BJ (cell line): ENCODE measurements at regions not wholly inside any gene's neighbourhood (a gene's known extent, or its start where the extent isn't known, plus 50 kb on each side); places are given as distances from the start of the nearest gene placed in this dataset.

ENCODE experiments used
- CTCF ChIA-PET: fragments of 350-600 bp; formaldehyde crosslinking; extraction: SDS; loops from one replicate; lab custom pipeline; 2021; ENCODE audit warnings: antibody characterized with exemption, inconsistent platforms; lab: Yijun Ruan, JAX
- POLR2A ChIA-PET: fragments of 300-600 bp; sonication (Branson Sonifier 250); formaldehyde crosslinking; extraction: SDS; loops from one replicate; lab custom pipeline; 2021; ENCODE audit warnings: antibody characterized with exemption; lab: Charles Lee
- DNase-seq: peaks from one replicate; pipeline ENCODE4 v3.0.0-alpha.2; 2011; ENCODE audit warnings: low read depth
- H3K27me3 ChIP-seq: 2 replicates; pipeline ENCODE4 v1.6.0; 2011; ENCODE audit warnings: low read length; ENCODE audit not compliant: control insufficient read depth, insufficient read depth
- H3K36me3 ChIP-seq: 2 replicates; pipeline ENCODE4 v1.5.1; 2011; ENCODE audit warnings: low read length; ENCODE audit not compliant: control insufficient read depth, insufficient read depth
- H3K4me3 ChIP-seq: 2 replicates; pipeline ENCODE4 v1.5.1; 2011; ENCODE audit warnings: low read depth, mild to moderate bottlenecking, control low read depth, low read length
- TF ChIP-seq, protein P1 (sequence below): IDR thresholded peaks from 2 replicates; pipeline ENCODE4 v1.5.1; 2011; ENCODE audit warnings: low read depth, mild to moderate bottlenecking, control low read depth, inconsistent platforms, low read length, moderate library complexity; ENCODE audit not compliant: insufficient read depth

- Histone ChIP-seq H3K4me3 (no peak overlapping the region), H3K36me3 (no peaks in the 10 kb centered on the region), H3K27me3 (no peaks in the 10 kb centered on the region)
- CTCF ChIA-PET: no interaction called here
- TF ChIP-seq, protein P1, sequence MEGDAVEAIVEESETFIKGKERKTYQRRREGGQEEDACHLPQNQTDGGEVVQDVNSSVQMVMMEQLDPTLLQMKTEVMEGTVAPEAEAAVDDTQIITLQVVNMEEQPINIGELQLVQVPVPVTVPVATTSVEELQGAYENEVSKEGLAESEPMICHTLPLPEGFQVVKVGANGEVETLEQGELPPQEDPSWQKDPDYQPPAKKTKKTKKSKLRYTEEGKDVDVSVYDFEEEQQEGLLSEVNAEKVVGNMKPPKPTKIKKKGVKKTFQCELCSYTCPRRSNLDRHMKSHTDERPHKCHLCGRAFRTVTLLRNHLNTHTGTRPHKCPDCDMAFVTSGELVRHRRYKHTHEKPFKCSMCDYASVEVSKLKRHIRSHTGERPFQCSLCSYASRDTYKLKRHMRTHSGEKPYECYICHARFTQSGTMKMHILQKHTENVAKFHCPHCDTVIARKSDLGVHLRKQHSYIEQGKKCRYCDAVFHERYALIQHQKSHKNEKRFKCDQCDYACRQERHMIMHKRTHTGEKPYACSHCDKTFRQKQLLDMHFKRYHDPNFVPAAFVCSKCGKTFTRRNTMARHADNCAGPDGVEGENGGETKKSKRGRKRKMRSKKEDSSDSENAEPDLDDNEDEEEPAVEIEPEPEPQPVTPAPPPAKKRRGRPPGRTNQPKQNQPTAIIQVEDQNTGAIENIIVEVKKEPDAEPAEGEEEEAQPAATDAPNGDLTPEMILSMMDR: no peak
- DNase-seq: no peak
- POLR2A ChIA-PET: no interaction called here
Observed at GRCh38 chr2:122357998-122358397, 602.5 kb downstream of the TSN start.

GRCh38 chr2:122358729-122359128, 603.3 kb downstream of the TSN start:
- TF ChIP-seq, protein P1: no peak
- H3K4me3 ChIP-seq: no peak overlapping the region
- no peaks in the 10 kb centered on the region for H3K36me3 ChIP-seq
- CTCF ChIA-PET: no interaction called here
- POLR2A ChIA-PET: no interaction called here
- no peak for DNase-seq
- no peaks in the 10 kb centered on the region for H3K27me3 ChIP-seq

- H3K4me3 ChIP-seq: no peak overlapping the region
- no peak for DNase-seq
- no peaks in the 10 kb centered on the region for H3K36me3 ChIP-seq
- ChIA-PET CTCF (interaction anchor here (0.7 kb wide), 1 partner anchor 714 kb away, joined by 3 read pairs; no protein-coding TSS in a partner anchor), POLR2A (no interaction called here)
- no peaks in the 10 kb centered on the region for H3K27me3 ChIP-seq
- TF ChIP-seq, protein P1: no peak
Observed at GRCh38 chr2:122363885-122364284, 608.4 kb downstream of the TSN start.

- POLR2A ChIA-PET: no interaction called here
- Histone ChIP-seq H3K36me3 (no peaks in the 10 kb centered on the region), H3K27me3 (no peaks in the 10 kb centered on the region), H3K4me3 (no peak overlapping the region)
- TF ChIP-seq, protein P1: no peak
- no peak for DNase-seq
- CTCF ChIA-PET: no interaction called here
Observed at GRCh38 chr2:122366427-122366826, 611.0 kb downstream of the TSN start.

GRCh38 chr2:122366969-122367645, 611.7 kb downstream of the TSN start:
- TF ChIP-seq, protein P1: no peak
- no peak for DNase-seq
- H3K4me3 ChIP-seq: no peak overlapping the region
- ChIA-PET CTCF (no interaction called here), POLR2A (no interaction called here)
- H3K36me3 ChIP-seq: no peaks in the 10 kb centered on the region
- H3K27me3 ChIP-seq: no peaks in the 10 kb centered on the region
